GM23338 (cell line): ENCODE measurements at regions not wholly inside any gene's neighbourhood (a gene's known extent, or its start where the extent isn't known, plus 50 kb on each side); places are given as distances from the start of the nearest gene placed in this dataset.

Source experiments
- CREB1 ChIP-seq: fragments of 250-450 bp; sonication (Bioruptor Pico); IDR thresholded peaks from 2 replicates; pipeline ENCODE4 v1.5.0; 2020; ENCODE audit warnings: low read depth, mild to moderate bottlenecking, moderate library complexity
- CTCF ChIP-seq, 2 experiments: fragments of 200-600 bp in 1 of 2; sonication (generic) in 1 of 2; conservative IDR thresholded peaks; 2 replicates each; pipeline versions ENCODE4 v1.5.1 to v1.6.1; 2016 to 2017; ENCODE audit warnings: antibody characterized with exemption in 2 of 2, low read depth in 2 of 2, mild to moderate bottlenecking in 2 of 2, moderate library complexity in 1 of 2
- ETS1 ChIP-seq: IDR thresholded peaks from 2 replicates; pipeline ENCODE4 v1.6.1; 2016; ENCODE audit warnings: antibody characterized with exemption
- EZH2 ChIP-seq: fragments of 200-600 bp; sonication (generic); IDR thresholded peaks from one replicate; pipeline ENCODE4 v1.8.0; 2017; ENCODE audit warnings: antibody characterized with exemption, mild to moderate bottlenecking, low read depth; ENCODE audit not compliant: unreplicated experiment
- EZH2phosphoT487 ChIP-seq: fragments of 200-600 bp; sonication (generic); IDR thresholded peaks from one replicate; pipeline ENCODE4 v1.8.1; 2018; ENCODE audit warnings: antibody characterized with exemption; ENCODE audit not compliant: unreplicated experiment
- JUNB ChIP-seq: IDR thresholded peaks from one replicate; pipeline ENCODE4 v1.6.1; 2016; ENCODE audit warnings: antibody characterized with exemption; ENCODE audit not compliant: unreplicated experiment
- NANOG ChIP-seq: IDR thresholded peaks from 2 replicates; pipeline ENCODE4 v1.6.1; 2016; ENCODE audit warnings: antibody characterized with exemption, borderline replicate concordance
- POLR2AphosphoS5 ChIP-seq: IDR thresholded peaks from 2 replicates; pipeline ENCODE4 v1.6.1; 2016; ENCODE audit warnings: antibody characterized with exemption, low read depth
- REST ChIP-seq: IDR thresholded peaks from one replicate; pipeline ENCODE4 v1.6.1; 2018; ENCODE audit warnings: antibody characterized with exemption; ENCODE audit not compliant: unreplicated experiment
- STAT1 ChIP-seq: IDR thresholded peaks from one replicate; pipeline ENCODE4 v1.6.1; 2016; ENCODE audit warnings: antibody characterized with exemption; ENCODE audit not compliant: unreplicated experiment
- ZNF114 ChIP-seq: fragments of 250-450 bp; sonication (Bioruptor Pico); IDR thresholded peaks from 2 replicates; pipeline ENCODE4 v1.5.0; 2020; ENCODE audit warnings: mild to moderate bottlenecking, moderate library complexity
- ZNF331 ChIP-seq: fragments of 250-450 bp; sonication (Bioruptor Pico); IDR thresholded peaks from 2 replicates; pipeline ENCODE4 v1.5.0; 2020; ENCODE audit warnings: low read depth, mild to moderate bottlenecking, moderate library complexity
- ZNF462 ChIP-seq: fragments of 250-450 bp; sonication (Bioruptor Pico); IDR thresholded peaks from 2 replicates; pipeline ENCODE4 v1.5.0; 2020; ENCODE audit warnings: mild to moderate bottlenecking, moderate library complexity

- TF ChIP-seq JUNB (no peak), CTCF (conservative IDR thresholded peaks at IDR 0.05; ENCODE audit: low read depth in 2 of 2) (no peak), EZH2phosphoT487 (no peak), POLR2AphosphoS5 (no peak), EZH2 (no peak), REST (no peak), CREB1 (CRISPR knock-in tag) (no peak), ETS1 (no peak), ZNF331 (CRISPR knock-in tag) (no peak), ZNF462 (CRISPR knock-in tag) (no peak), NANOG (no peak), STAT1 (no peak), ZNF114 (CRISPR knock-in tag) (no peak)
These were observed 222.1 kb downstream of the MZT1 start for GRCh38 chr13:72505376-72505775.
